WERI-Rb-1 (cell line): ENCODE measurements at regions not wholly inside any gene's neighbourhood (a gene's known extent, or its start where the extent isn't known, plus 50 kb on each side); places are given as distances from the start of the nearest gene placed in this dataset.

Experiments
- DNase-seq: peaks from one replicate; pipeline ENCODE4 v3.0.0-alpha.2; 2020
- H3K27ac ChIP-seq: fragments of 250-450 bp; sonication (Bioruptor Pico); 2 replicates; pipeline ENCODE4 v1.5.1; 2020; ENCODE audit warnings: mild to moderate bottlenecking, moderate library complexity
- H3K27me3 ChIP-seq: fragments of 250-450 bp; sonication (Bioruptor Pico); 2 replicates; pipeline ENCODE4 v1.5.1; 2021; ENCODE audit warnings: mild to moderate bottlenecking, low read depth, moderate library complexity; ENCODE audit not compliant: insufficient read depth, severe bottlenecking
- H3K36me3 ChIP-seq: fragments of 250-450 bp; sonication (Bioruptor Pico); 2 replicates; pipeline ENCODE4 v1.5.1; 2020; ENCODE audit warnings: mild to moderate bottlenecking, moderate library complexity
- H3K4me3 ChIP-seq: 2 replicates; pipeline ENCODE4 v1.5.1; 2011; ENCODE audit warnings: low read depth, mild to moderate bottlenecking, control low read depth, low read length
- H3K9me3 ChIP-seq: fragments of 250-450 bp; sonication (Bioruptor Pico); 2 replicates; pipeline ENCODE4 v1.5.1; 2021; ENCODE audit warnings: mild to moderate bottlenecking, moderate library complexity; ENCODE audit not compliant: severe bottlenecking
- CTCF ChIP-seq: IDR thresholded peaks from 2 replicates; pipeline ENCODE4 v1.5.1; 2011; ENCODE audit warnings: low read depth, mild to moderate bottlenecking, control low read depth, inconsistent platforms, low read length

GRCh38 chr2:203594541-203594940 lies 59.4 kb upstream of the RAPH1 start:
- no peak for TF ChIP-seq CTCF
- no peak overlapping the region for H3K4me3 ChIP-seq
- no peaks in the 10 kb centered on the region for H3K27me3 ChIP-seq
- DNase-seq: no peak
- no peaks in the 10 kb centered on the region for H3K9me3 ChIP-seq
- H3K27ac ChIP-seq: no peak overlapping the region
- H3K36me3 ChIP-seq: no peaks in the 10 kb centered on the region

- Histone ChIP-seq H3K9me3 (no peaks in the 10 kb centered on the region), H3K36me3 (no peaks in the 10 kb centered on the region), H3K27ac (no peak overlapping the region), H3K4me3 (no peak overlapping the region), H3K27me3 (no peaks in the 10 kb centered on the region)
- no peak for DNase-seq
- TF ChIP-seq CTCF: no peak
Measured at GRCh38 chr2:203596183-203596582, 61.1 kb upstream of the RAPH1 start.

GRCh38 chr2:203599509-203599908 lies 64.4 kb upstream of the RAPH1 start:
- no peak overlapping the region for H3K27ac ChIP-seq
- H3K9me3 ChIP-seq: no peaks in the 10 kb centered on the region
- TF ChIP-seq CTCF: no peak
- no peaks in the 10 kb centered on the region for H3K36me3 ChIP-seq
- no peak for DNase-seq
- H3K4me3 ChIP-seq: no peak overlapping the region
- H3K27me3 ChIP-seq: no peaks in the 10 kb centered on the region

- Histone ChIP-seq H3K36me3 (no peaks in the 10 kb centered on the region), H3K4me3 (no peak overlapping the region), H3K27me3 (no peaks in the 10 kb centered on the region), H3K27ac (no peak overlapping the region), H3K9me3 (no peaks in the 10 kb centered on the region)
- no peak for TF ChIP-seq CTCF
- no peak for DNase-seq
Measured at GRCh38 chr2:203600286-203600685, 65.2 kb upstream of the RAPH1 start.

- no peak for TF ChIP-seq CTCF
- Histone ChIP-seq H3K27ac (no peak overlapping the region), H3K36me3 (no peaks in the 10 kb centered on the region), H3K27me3 (no peaks in the 10 kb centered on the region), H3K9me3 (no peaks in the 10 kb centered on the region), H3K4me3 (no peak overlapping the region)
- DNase-seq: no peak
Measured at GRCh38 chr2:203603456-203604389, 68.6 kb upstream of the RAPH1 start.
